Epithelial cell of esophagus (primary cell): ENCODE measurements at regions not wholly inside any gene's neighbourhood (a gene's known extent, or its start where the extent isn't known, plus 50 kb on each side); places are given as distances from the start of the nearest gene placed in this dataset.

Source experiments
- DNase-seq: peaks from one replicate; pipeline ENCODE4 v3.0.0; 2010; ENCODE audit warnings: low read depth
- H3K4me3 ChIP-seq: 2 replicates; pipeline ENCODE4 v1.5.1; 2011; ENCODE audit warnings: mild to moderate bottlenecking, low read length, control low read depth
- CTCF ChIP-seq: IDR thresholded peaks from 2 replicates; pipeline ENCODE4 v1.5.1; 2011; ENCODE audit warnings: low read depth, mild to moderate bottlenecking, low read length, control low read depth, inconsistent platforms; ENCODE audit not compliant: insufficient read depth; ENCODE audit errors: missing control alignments

DNA sequence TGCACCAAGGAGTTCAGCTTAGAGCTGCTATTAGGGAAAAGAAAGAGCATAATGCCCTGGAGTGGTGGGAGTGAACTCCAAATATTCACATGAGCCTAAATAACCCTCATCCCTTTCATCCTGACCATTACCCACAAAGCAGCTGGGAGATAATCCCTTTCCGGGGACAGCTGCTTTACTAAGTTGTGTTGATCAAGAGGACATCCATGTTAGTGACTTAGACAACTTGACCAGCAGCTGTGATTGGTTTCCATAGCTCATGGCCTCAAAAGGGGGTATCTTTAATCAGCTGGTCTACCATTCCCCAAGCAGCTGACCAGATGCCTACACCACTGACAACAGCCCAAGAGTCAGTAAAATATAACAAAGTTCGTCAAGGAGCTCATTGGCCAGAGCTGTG is 75.8 kb upstream of the LY86 start:
- DNase-seq, result no peak
- H3K4me3 ChIP-seq, result no peak overlapping the region
- TF ChIP-seq CTCF, result no peak

DNA sequence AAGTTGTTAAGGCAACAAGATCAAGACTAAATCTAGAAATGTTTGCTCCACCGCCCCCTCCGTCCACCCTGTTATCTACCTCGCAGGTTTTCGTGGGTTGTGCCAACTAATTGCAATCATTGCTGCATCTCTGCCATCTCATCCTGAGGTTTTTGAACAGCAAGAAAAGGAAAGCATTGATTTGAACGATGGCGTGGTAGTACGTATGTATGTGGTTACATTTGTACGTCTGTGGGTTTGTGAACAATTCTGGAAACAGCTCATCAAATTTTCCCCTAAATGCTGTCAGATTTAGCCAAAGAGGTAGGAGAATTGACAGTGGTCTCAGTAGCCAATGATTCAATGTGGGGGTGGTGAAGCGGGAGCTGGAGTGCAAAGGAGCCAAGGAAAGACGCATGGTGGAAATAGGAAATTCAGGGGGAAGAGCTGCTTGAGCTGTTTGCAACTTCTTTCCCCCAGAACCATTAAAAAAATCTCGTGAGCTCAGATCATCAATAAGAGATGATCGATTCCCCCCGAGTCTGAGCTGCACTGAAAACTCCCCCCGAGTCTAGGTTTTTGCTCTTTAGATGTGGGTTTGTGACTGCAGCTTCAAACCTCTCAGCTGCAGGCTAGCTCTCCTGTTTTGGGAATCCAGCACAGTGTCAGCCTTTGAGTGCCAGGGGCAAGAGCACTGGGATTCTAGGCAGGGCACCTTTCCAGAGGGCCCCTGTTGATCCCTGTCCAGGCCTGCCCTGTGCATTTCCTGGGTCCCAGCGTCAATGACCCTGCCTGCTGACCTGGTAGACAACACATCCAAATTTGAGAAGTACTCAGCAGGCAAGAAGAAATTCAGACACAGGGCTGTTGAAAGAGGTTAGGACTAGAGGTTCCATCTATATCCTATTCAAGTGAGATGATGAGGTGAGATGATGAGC is 72.6 kb upstream of the LY86 start:
- no peak for TF ChIP-seq CTCF
- DNase-seq, result no peak
- H3K4me3 ChIP-seq, result no peak overlapping the region

DNA sequence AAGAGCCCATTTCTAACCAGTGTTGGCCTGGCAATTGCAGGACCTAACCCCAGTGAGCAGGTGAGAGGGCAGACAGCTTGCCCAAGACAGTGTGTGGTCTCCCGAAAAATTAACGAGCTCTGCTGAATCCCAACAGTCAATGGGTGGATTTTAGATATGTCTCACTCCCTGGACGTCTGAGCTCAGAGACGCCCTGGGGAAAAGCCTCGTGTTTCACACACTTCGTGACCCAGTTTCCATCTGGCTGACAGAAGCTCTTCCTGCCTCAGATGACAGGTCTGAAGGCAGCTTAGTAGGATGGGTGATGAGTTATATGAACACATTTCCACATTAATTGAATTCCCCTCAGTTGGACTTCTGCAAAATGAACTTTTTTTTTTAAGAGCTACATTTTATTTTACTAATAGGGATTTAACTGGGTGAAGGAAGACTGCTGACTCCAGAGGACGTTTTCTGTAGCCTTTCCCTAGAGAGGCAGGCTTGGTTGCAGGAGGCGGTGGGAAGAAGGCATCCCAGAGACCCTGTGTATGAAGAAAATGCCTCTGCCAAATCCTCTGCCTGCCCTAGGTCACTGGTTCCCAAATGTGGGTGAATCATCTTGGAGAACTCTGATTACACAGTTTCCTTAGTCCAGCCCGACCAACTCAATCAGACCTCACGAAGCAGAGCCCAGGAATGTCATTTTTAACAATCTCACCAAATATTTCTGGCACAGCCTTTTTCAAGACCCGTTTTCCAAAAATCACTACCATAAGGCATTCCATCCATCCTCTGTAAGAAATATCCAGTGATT is 71.7 kb upstream of the LY86 start:
- no peak for DNase-seq
- H3K4me3 ChIP-seq, result no peak overlapping the region
- no peak for TF ChIP-seq CTCF

DNA sequence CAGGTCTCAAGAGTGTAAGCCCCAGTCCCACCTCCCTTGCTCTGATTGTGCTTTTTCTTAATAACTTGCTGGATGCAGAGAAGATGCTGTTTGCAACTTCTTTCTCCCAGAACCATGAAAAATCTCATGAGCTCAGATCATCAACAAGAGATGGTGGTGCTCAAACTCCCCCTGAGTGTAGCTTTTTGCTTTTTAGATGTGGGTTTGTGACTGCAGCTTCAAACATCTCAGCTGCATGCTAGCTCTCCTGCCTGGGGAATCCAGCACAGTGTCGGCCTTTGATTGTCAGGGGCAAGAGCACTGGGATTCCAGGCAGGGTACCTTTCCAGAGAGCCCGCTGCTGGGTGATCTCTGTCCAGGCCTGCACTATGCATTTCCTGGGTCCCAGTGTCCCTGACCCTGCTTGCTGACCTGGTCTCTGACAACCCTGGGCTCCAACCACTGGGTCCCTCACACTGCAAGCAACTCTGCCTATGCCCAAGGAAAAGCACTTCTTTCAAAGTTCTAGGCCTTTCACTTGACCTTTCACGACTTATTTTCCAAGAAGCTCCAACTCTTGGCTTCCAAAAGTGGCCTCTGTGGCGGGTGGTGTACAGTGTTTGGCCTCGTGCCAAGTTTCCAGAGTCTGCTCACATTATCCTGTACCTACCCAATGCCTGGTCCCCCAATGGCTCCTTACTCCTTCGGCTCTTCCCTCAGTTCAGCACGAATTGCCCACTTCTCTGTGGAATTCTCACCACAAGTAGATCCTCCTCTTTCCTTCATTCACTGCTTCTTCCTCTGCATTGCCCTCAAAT is 69.7 kb upstream of the LY86 start:
- TF ChIP-seq CTCF, result no peak

DNA sequence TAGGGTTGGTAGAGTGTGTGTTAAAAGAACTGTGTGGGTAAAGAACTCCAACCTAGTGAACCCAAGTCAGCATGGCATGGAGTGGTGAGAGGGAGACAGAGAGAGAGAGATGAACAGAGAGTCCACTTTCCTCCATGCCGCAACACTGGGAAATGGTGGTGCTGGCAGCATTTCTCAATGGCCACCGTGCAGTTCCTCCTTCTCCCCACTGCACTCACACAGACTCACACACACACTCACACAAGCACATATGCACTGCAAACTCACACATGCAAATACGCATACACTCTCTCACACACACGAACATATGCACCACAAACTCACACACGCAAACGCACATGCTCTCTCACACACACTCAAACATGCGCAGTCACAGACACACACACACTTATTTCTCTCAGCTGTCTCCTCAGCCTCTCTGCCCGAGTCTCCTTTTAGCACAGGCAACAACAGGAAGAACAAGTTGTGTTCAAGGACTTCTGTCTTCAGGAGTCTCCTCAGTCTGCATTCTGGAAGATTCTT is 66.5 kb upstream of the LY86 start:
- no peak for DNase-seq
- H3K4me3 ChIP-seq, result no peak overlapping the region
- TF ChIP-seq CTCF, result no peak

More for the DNA sequence above, 69.7 kb upstream of the LY86 start:
- no peak for DNase-seq
- H3K4me3 ChIP-seq, result no peak overlapping the region

- no peak for DNase-seq
- TF ChIP-seq CTCF, result no peak
- no peak overlapping the region for H3K4me3 ChIP-seq
These were observed 65.8 kb upstream of the LY86 start for GRCh38 chr6:6522709-6523108.
